Fibroblast of lung (primary cell): ENCODE measurements at regions not wholly inside any gene's neighbourhood (a gene's known extent, or its start where the extent isn't known, plus 50 kb on each side); places are given as distances from the start of the nearest gene placed in this dataset.

Experiments
- EZH2 ChIP-seq: IDR thresholded peaks from 2 replicates; pipeline ENCODE4 v1.5.1; 2012; ENCODE audit warnings: low read length, control low read depth, mild to moderate bottlenecking; ENCODE audit errors: missing control alignments
- TF ChIP-seq, protein P1 (sequence below), 2 donors: IDR thresholded peaks in 1 of 2; conservative IDR thresholded peaks in 1 of 2; 1 replicate in 1 of 2; 2 replicates in 1 of 2; pipeline ENCODE4 v1.5.1; 2011 to 2012; ENCODE audit warnings: low read length in 2 of 2, control low read depth in 1 of 2, inconsistent platforms in 1 of 2, low read depth in 1 of 2, mild to moderate bottlenecking in 1 of 2

DNA sequence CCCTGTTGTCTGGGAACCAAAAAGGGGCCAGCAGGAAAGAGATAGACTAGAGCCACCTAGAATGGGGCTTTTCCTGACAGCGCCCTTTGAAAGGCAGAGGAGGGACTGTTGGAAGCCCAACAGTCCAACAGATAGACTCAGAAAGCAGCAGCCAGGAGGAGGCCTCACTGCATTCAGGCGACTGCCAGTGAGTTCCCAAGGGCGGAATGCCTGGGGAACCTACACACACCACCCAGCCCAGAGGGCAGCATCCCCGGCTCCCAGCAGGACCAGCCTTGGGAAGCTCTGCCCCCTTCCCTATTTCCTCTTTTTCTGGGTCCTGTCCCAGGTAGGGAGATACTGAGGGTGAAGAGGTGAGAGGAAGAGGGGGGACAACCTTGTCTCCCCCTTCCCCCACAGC is 192.4 kb upstream of the KLF4 start:
- no peak for TF ChIP-seq EZH2
- TF ChIP-seq, protein P1, sequence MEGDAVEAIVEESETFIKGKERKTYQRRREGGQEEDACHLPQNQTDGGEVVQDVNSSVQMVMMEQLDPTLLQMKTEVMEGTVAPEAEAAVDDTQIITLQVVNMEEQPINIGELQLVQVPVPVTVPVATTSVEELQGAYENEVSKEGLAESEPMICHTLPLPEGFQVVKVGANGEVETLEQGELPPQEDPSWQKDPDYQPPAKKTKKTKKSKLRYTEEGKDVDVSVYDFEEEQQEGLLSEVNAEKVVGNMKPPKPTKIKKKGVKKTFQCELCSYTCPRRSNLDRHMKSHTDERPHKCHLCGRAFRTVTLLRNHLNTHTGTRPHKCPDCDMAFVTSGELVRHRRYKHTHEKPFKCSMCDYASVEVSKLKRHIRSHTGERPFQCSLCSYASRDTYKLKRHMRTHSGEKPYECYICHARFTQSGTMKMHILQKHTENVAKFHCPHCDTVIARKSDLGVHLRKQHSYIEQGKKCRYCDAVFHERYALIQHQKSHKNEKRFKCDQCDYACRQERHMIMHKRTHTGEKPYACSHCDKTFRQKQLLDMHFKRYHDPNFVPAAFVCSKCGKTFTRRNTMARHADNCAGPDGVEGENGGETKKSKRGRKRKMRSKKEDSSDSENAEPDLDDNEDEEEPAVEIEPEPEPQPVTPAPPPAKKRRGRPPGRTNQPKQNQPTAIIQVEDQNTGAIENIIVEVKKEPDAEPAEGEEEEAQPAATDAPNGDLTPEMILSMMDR (conservative IDR thresholded peaks at IDR 0.05 in 1 of 2, IDR thresholded peaks at IDR 0.05 in 1 of 2; ENCODE audit: low read depth in 1 of 2, low read length in 2 of 2) = no peak
